GM21381 (cell line): ENCODE measurements at regions not wholly inside any gene's neighbourhood (a gene's known extent, or its start where the extent isn't known, plus 50 kb on each side); places are given as distances from the start of the nearest gene placed in this dataset.
A peak's percentile ranks its signal among the peaks of the same experiment; 100 is the strongest.

ENCODE experiments used
- ATAC-seq: cut with Tn5 transposase; IDR thresholded peaks from one replicate; pipeline ENCODE4 v1.9.1; 2021; ENCODE audit warnings: mild to moderate bottlenecking, moderate library complexity; ENCODE audit not compliant: unreplicated experiment

GRCh38 chr1:221839321-221839720 is 97.4 kb upstream of the DUSP10 start:
- peak; percentile 18 for ATAC-seq

- ATAC-seq, result peak; percentile 23
These were observed 96.0 kb upstream of the DUSP10 start for GRCh38 chr1:221837896-221838295.

- no peak for ATAC-seq
These were observed 93.0 kb upstream of the DUSP10 start for GRCh38 chr1:221834698-221835513.

GRCh38 chr1:221832617-221833016 is 90.7 kb upstream of the DUSP10 start:
- ATAC-seq, result no peak

- no peak for ATAC-seq
These were observed 90.3 kb upstream of the DUSP10 start for GRCh38 chr1:221832151-221832550.

- no peak for ATAC-seq
These were observed 87.6 kb upstream of the DUSP10 start for GRCh38 chr1:221829327-221830015.

- no peak for ATAC-seq
These were observed 85.4 kb upstream of the DUSP10 start for GRCh38 chr1:221827307-221827642.

- no peak for ATAC-seq
These were observed 83.0 kb upstream of the DUSP10 start for GRCh38 chr1:221824909-221825308.

GRCh38 chr1:221824025-221824424 is 82.1 kb upstream of the DUSP10 start:
- ATAC-seq, result peak; percentile 37

- peak; percentile 6 for ATAC-seq
These were observed 81.7 kb upstream of the DUSP10 start for GRCh38 chr1:221823561-221823960.

GRCh38 chr1:221823149-221823548 is 81.3 kb upstream of the DUSP10 start:
- ATAC-seq, result peak; percentile 71

GRCh38 chr1:221822591-221822990 is 80.7 kb upstream of the DUSP10 start:
- ATAC-seq, result no peak

GRCh38 chr1:221816899-221817298 is 75.0 kb upstream of the DUSP10 start:
- no peak for ATAC-seq

GRCh38 chr1:221815660-221816059 is 73.8 kb upstream of the DUSP10 start:
- ATAC-seq, result no peak

GRCh38 chr1:221813887-221814286 is 72.0 kb upstream of the DUSP10 start:
- no peak for ATAC-seq

GRCh38 chr1:221812905-221813597 is 71.2 kb upstream of the DUSP10 start:
- no peak for ATAC-seq

GRCh38 chr1:221812088-221812752 is 70.3 kb upstream of the DUSP10 start:
- ATAC-seq, result no peak

GRCh38 chr1:221810406-221810805 is 68.5 kb upstream of the DUSP10 start:
- ATAC-seq, result no peak

- peak; percentile 45 for ATAC-seq
These were observed 67.5 kb upstream of the DUSP10 start for GRCh38 chr1:221809091-221810029.

- no peak for ATAC-seq
These were observed 65.1 kb upstream of the DUSP10 start for GRCh38 chr1:221806984-221807383.
